Neural cell (in vitro differentiated cells): ENCODE measurements at regions not wholly inside any gene's neighbourhood (a gene's known extent, or its start where the extent isn't known, plus 50 kb on each side); places are given as distances from the start of the nearest gene placed in this dataset.

ENCODE experiments used
- H2AFZ ChIP-seq: fragments of 200-600, 300-800 bp; sonication (generic), shearing (Covaris generic); 2 replicates; pipeline ENCODE4 v1.6.0; 2014; ENCODE audit warnings: low read depth, mild to moderate bottlenecking, antibody characterized with exemption, low read length, moderate library complexity
- H3F3A ChIP-seq: fragments of 200-600 bp; shearing (Covaris generic); 2 replicates; pipeline ENCODE4 v1.6.1; 2016; ENCODE audit warnings: mild to moderate bottlenecking, moderate library complexity, mixed read lengths, antibody characterized with exemption, low read length; ENCODE audit not compliant: insufficient read depth, poor library complexity, severe bottlenecking
- H3K27ac ChIP-seq: fragments of 200-600, 300-800 bp; sonication (generic), shearing (Covaris generic); 2 replicates; pipeline ENCODE4 v1.5.1; 2014; ENCODE audit warnings: mild to moderate bottlenecking, low read length, moderate library complexity
- H3K27me3 ChIP-seq: fragments of 300-800, 200-600 bp; sonication (generic), shearing (Covaris generic); 2 replicates; pipeline ENCODE4 v1.6.0; 2014; ENCODE audit warnings: mild to moderate bottlenecking, low read depth, low read length, moderate library complexity; ENCODE audit not compliant: insufficient read depth
- H3K36me3 ChIP-seq: fragments of 300-800, 200-600 bp; sonication (generic), shearing (Covaris generic); 2 replicates; pipeline ENCODE4 v1.5.1; 2014; ENCODE audit warnings: mild to moderate bottlenecking, antibody characterized with exemption, low read length, moderate library complexity; ENCODE audit not compliant: insufficient read depth
- H3K4me2 ChIP-seq: fragments of 300-800, 200-600 bp; sonication (generic), shearing (Covaris generic); 2 replicates; pipeline ENCODE4 v1.6.0; 2014; ENCODE audit warnings: mild to moderate bottlenecking, low read length
- H3K4me3 ChIP-seq: fragments of 300-800, 200-600 bp; sonication (generic), shearing (Covaris generic); 2 replicates; pipeline ENCODE4 v1.5.1; 2014; ENCODE audit warnings: mild to moderate bottlenecking, low read length, moderate library complexity
- H3K79me2 ChIP-seq: fragments of 200-600 bp; shearing (Covaris generic); replicated peaks from 2 replicates; pipeline ENCODE4 v1.6.0; 2014; ENCODE audit warnings: mild to moderate bottlenecking, low read length, moderate library complexity; ENCODE audit not compliant: insufficient read depth
- H3K9ac ChIP-seq: fragments of 300-800, 200-600 bp; sonication (generic), shearing (Covaris generic); 2 replicates; pipeline ENCODE4 v1.6.1; 2016; ENCODE audit warnings: mild to moderate bottlenecking, low read length, mixed read lengths
- H3K9me2 ChIP-seq: fragments of 200-600 bp; shearing (Covaris generic); 2 replicates; pipeline ENCODE4 v1.6.1; 2016; ENCODE audit warnings: mild to moderate bottlenecking, low read length, mixed read lengths; ENCODE audit not compliant: insufficient read depth
- H3K9me3 ChIP-seq: fragments of 200-600, 300-800 bp; sonication (generic), shearing (Covaris generic); 2 replicates; pipeline ENCODE4 v1.6.1; 2016; ENCODE audit warnings: mild to moderate bottlenecking, mixed run types, low read length, moderate library complexity, mixed read lengths
- H4K20me1 ChIP-seq: fragments of 200-600 bp; shearing (Covaris generic); 2 replicates; pipeline ENCODE4 v1.6.1; 2016; ENCODE audit warnings: mild to moderate bottlenecking, mixed run types; ENCODE audit not compliant: insufficient read depth
- EP300 ChIP-seq: fragments of 450-650 bp; conservative IDR thresholded peaks from 2 replicates; pipeline ENCODE4 v1.6.1; 2014; ENCODE audit warnings: antibody characterized with exemption, mild to moderate bottlenecking, moderate library complexity; ENCODE audit not compliant: poor library complexity, severe bottlenecking
- EZH2 ChIP-seq: fragments of 200-600, 300-800 bp; shearing (Covaris generic), sonication (generic); IDR thresholded peaks from 2 replicates; pipeline ENCODE4 v1.6.1; 2014; ENCODE audit warnings: antibody characterized with exemption, low read length, borderline replicate concordance, mild to moderate bottlenecking; ENCODE audit not compliant: insufficient read depth, poor library complexity, severe bottlenecking
- MXI1 ChIP-seq: fragments of 450-650 bp; conservative IDR thresholded peaks from 2 replicates; pipeline ENCODE4 v1.6.1; 2014; ENCODE audit warnings: antibody characterized with exemption, mild to moderate bottlenecking; ENCODE audit not compliant: poor library complexity, severe bottlenecking
- POLR2AphosphoS5 ChIP-seq: IDR thresholded peaks from 2 replicates; pipeline ENCODE4 v1.6.1; 2012
- RAD21 ChIP-seq: fragments of 450-650 bp; conservative IDR thresholded peaks from 2 replicates; pipeline ENCODE4 v1.6.1; 2014; ENCODE audit warnings: antibody characterized with exemption, mild to moderate bottlenecking, moderate library complexity
- REST ChIP-seq: IDR thresholded peaks from 2 replicates; pipeline ENCODE4 v1.6.1; 2012; ENCODE audit warnings: borderline replicate concordance
- SMC3 ChIP-seq: fragments of 450-650 bp; conservative IDR thresholded peaks from 2 replicates; pipeline ENCODE4 v1.6.1; 2014; ENCODE audit warnings: antibody characterized with exemption, mild to moderate bottlenecking, moderate library complexity; ENCODE audit not compliant: poor library complexity
- TAF1 ChIP-seq: IDR thresholded peaks from 2 replicates; pipeline ENCODE4 v1.6.1; 2012; ENCODE audit warnings: low read depth
- TF ChIP-seq, protein P1 (sequence below): fragments of 450-650 bp; IDR thresholded peaks from 2 replicates; pipeline ENCODE4 v1.5.1; 2014; ENCODE audit warnings: antibody characterized with exemption, mild to moderate bottlenecking, moderate library complexity; ENCODE audit not compliant: poor library complexity, severe bottlenecking

DNA sequence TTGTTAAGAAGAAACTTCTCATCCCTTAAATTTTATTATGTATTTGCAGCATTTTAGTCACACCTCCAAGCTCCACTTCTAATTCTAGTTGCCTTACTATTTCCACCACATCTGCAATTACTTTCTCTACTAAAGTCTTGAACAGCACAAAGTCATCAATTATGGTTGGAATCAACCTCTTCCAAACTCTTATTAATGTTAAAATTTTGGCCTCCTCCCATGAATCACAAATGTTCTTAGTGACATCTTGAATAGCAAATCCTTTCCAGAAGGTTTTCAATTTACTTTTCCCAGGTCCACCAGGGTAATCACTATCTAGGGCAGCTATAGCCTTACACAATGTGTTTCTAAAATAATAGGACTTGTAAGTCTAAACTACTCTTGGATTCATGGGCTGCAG is 126.3 kb upstream of the POM121L12 start (continued):
- no peak for TF ChIP-seq REST

DNA sequence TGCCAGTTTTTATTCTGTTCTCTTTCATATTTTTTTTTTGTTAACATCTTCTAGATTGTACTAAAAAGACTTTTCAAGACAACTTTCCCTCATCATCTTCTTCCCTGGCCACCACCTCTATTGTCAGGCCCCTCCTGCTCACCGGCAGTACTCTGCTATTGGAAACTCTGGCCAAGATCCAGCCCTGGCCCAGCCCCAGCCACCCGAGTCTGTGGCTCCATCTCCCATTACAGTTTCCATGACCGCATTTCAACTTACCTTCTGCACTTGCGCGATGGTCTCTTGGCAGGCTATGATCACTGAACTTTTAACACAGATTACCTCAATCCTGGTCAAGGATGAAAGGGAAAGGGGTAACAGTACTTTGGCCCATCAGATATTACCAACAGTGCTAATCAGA is 137.7 kb upstream of the POM121L12 start:
- H3K4me2 ChIP-seq: no peak overlapping the region
- no peak overlapping the region for H3K4me3 ChIP-seq
- no peaks in the 10 kb centered on the region for H3K27me3 ChIP-seq
- H4K20me1 ChIP-seq: no peaks in the 10 kb centered on the region
- no peaks in the 10 kb centered on the region for H3F3A ChIP-seq
- H3K36me3 ChIP-seq: no peaks in the 10 kb centered on the region
- H3K9ac ChIP-seq: no peak overlapping the region
- H3K79me2 ChIP-seq: no peaks in the 10 kb centered on the region
- H2AFZ ChIP-seq: no peak overlapping the region
- H3K27ac ChIP-seq: no peak overlapping the region
- no peak for TF ChIP-seq SMC3
- no peak for TF ChIP-seq TAF1
- no peak for TF ChIP-seq MXI1
- no peak for TF ChIP-seq EP300
- TF ChIP-seq POLR2AphosphoS5: no peak
- TF ChIP-seq EZH2: no peak
- no peak for TF ChIP-seq RAD21
- no peak for TF ChIP-seq REST
- TF ChIP-seq, protein P1, sequence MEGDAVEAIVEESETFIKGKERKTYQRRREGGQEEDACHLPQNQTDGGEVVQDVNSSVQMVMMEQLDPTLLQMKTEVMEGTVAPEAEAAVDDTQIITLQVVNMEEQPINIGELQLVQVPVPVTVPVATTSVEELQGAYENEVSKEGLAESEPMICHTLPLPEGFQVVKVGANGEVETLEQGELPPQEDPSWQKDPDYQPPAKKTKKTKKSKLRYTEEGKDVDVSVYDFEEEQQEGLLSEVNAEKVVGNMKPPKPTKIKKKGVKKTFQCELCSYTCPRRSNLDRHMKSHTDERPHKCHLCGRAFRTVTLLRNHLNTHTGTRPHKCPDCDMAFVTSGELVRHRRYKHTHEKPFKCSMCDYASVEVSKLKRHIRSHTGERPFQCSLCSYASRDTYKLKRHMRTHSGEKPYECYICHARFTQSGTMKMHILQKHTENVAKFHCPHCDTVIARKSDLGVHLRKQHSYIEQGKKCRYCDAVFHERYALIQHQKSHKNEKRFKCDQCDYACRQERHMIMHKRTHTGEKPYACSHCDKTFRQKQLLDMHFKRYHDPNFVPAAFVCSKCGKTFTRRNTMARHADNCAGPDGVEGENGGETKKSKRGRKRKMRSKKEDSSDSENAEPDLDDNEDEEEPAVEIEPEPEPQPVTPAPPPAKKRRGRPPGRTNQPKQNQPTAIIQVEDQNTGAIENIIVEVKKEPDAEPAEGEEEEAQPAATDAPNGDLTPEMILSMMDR: no peak
- no peaks in the 10 kb centered on the region for H3K9me3 ChIP-seq
- H3K9me2 ChIP-seq: no peaks in the 10 kb centered on the region
